AML-193 (cell line): ENCODE measurements at regions not wholly inside any gene's neighbourhood (a gene's known extent, or its start where the extent isn't known, plus 50 kb on each side); places are given as distances from the start of the nearest gene placed in this dataset.
A peak's percentile ranks its signal among the peaks of the same experiment; 100 is the strongest.

Experiments
- DNase-seq, 2 experiments: peaks; one replicate each; lab custom pipeline; 2025; lab: John Stamatoyannopoulos, UW

DNA sequence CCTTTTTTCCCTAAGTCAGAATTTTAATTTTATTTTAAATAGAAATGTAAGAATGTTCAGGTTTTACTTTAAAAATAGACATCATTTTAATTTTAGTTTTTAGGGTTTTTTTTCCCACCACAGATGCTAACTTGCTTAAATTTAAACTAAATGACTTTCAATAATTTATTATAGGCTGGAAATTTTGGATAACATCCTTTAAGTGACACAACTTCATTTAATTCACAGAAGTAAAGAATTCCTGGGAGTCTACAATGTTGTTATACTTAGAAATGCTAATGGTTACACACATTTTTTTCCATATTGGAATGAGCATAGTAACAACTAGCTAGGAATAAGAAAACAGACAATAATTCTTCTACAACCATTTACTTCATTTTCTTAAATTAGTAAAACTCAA, 90.5 kb upstream of the PDE10A start:
- DNase-seq, result no peak

GRCh38 chr6:165752451-165752850, 89.4 kb upstream of the PDE10A start:
- DNase-seq, result no peak

DNA sequence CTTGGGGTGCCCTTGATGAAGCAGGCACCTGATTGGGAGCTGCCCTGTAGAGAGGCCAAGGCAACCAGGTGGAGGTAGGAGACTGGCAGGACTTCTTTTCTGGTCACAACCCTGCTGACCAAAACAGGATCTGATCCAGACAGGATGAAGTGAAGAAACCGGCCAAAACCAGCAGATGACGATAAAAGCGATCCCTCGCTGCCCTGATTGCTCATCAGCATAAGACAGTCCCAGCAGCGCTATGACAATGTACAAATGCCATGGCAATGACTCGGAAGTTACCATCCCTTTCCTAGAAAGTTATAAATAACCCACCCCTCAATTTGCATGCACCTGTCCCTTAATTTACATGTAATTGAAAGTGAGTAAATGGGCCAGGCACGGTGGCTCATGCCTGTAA, 88.4 kb upstream of the PDE10A start:
- no peak for DNase-seq

- DNase-seq, result no peak
These were observed 86.1 kb upstream of the PDE10A start for GRCh38 chr6:165749163-165749562.

GRCh38 chr6:165748390-165748789, 85.3 kb upstream of the PDE10A start:
- DNase-seq, result no peak

GRCh38 chr6:165747963-165748362, 84.9 kb upstream of the PDE10A start:
- DNase-seq, result no peak

DNA sequence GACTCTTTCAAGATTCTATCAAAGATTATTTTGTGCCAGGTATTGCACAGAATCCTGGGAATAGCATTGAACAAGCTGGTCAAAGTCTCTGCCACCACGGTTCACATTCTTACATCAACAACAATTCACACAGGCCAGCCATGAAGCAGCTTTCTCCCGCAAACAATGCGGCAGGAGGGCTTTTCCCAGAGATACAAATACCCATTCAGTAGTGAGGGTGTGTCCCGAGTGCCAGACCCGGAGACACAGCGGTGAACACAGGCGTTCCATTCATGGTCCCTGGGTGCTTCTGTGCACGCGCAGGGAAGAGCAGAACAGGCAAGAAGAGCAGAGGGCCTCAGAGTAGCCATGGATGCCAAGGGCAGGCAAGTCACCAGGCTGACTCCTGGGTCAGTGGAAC, 83.3 kb upstream of the PDE10A start:
- no peak for DNase-seq

DNA sequence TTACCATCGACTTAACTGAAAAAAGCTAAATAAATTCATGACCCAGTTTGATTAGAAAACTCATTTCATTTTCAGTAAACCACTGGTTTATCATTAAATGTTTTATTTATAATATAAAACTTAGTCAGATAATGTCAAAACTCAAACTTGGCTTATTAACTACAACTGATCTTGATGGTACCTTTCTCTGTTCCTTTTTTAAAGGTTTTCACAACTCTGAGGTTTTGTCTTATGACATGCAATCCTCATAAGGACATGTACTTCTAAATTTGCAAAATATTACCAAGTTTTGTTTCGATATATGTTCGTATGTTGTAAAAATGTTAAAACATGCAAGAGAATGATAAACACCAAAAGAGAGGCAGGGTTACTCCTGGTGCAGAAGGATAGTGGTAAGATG, 82.5 kb upstream of the PDE10A start:
- no peak for DNase-seq

DNA sequence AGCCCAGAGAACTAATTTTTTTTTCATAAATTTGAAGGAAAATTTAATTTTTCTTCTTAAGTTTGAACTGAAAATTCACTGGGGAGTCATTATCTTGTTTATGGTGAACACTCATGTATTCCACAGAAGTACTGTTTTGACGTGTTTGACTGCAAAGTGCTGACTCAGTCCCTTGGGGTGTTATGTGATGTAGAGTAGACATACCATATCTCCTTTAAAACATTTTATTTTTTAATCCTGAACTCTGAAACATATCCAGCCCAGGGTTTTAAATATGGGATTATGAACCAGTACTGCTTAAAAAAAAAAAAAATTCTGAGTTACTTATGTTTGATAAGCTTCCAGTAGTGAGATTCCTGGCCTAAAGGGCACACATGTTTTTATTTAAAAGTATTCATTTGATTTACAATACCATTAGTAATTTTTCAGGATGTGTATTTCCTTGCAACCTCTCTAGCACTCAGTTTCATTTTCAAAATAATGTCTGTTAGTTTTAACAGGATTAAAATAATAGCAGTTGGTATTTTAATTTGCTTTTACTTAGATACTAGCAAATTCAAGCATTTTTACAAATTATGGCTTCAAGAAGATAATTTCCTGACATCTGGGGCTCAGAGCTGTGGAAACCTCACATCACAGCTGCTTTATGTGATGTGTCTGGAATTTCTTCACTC, 81.7 kb upstream of the PDE10A start:
- DNase-seq, result no peak

- DNase-seq, result no peak
These were observed 80.4 kb upstream of the PDE10A start for GRCh38 chr6:165743366-165743898.

- DNase-seq, result no peak
These were observed 79.0 kb upstream of the PDE10A start for GRCh38 chr6:165742047-165742446.

DNA sequence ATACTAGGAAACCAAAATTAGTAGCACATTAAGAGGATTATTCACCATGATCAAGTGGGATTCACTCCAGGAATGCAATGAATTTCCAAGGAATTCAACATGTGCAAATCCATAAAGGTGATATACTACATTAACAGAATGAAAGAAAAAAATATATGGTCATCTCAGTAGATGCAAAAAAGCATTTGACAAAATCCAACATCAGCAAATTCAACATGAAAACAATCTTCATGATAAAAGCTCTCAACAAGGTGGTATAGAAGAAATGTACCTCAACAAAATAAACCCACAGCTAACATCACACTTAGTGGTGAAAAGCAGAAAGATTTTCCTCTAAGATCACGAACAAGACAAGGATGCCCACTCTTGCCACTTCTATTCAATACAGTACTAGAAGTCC, 74.4 kb upstream of the PDE10A start:
- DNase-seq, result no peak

GRCh38 chr6:165735065-165735464, 72.0 kb upstream of the PDE10A start:
- DNase-seq, result no peak

DNA sequence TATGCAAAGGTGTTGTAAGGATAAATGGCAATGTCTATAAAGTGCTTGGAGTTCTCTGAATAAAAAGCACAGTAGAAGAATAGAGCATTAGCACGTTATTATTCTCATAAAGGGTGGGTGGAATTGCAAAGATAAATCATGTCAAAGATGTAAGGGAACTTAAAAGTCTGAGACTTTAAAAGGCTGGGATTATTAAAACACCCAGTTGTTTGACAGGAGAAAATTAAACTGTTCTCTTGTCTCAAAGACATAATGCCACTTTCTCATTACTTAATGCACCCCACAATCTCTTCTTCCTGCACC, 70.4 kb upstream of the PDE10A start:
- DNase-seq, result no peak

DNA sequence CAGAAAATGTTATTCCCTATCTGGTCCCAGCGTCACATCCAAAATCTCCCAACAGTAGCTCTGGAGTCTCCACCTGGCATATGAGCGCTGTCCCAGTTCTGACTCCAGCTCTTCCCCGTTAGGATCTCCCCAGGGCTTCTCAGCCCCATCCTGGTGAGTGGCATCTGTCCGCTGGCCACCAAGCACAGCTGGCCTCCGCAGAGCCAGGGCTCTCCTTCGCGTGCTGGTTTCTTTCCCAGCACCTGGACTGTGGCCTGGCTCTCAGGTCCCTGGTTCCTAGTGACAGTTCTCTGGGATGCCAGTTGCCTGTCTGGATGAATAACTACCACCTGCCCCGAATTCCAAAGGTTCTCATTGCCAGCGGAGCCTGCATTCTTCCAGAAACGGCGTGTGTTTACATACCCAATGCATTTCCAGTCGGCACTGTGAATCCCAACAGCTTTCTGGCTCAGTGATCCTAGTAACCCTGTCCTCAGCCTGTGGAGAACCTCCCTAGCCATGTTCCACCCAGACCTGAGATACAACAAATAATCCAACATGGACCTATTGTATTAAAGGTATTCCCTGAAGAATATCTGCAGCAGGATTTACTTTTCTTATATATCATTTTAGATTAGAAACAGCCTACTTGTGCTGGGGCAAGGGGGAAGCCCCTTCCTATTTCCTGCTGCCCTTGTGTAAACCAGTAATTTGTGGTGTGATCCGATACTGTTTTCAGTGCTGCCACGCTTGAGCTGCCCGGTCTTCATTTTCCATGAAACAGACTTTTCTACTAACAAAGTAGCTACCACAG, 69.9 kb upstream of the PDE10A start:
- no peak for DNase-seq

DNA sequence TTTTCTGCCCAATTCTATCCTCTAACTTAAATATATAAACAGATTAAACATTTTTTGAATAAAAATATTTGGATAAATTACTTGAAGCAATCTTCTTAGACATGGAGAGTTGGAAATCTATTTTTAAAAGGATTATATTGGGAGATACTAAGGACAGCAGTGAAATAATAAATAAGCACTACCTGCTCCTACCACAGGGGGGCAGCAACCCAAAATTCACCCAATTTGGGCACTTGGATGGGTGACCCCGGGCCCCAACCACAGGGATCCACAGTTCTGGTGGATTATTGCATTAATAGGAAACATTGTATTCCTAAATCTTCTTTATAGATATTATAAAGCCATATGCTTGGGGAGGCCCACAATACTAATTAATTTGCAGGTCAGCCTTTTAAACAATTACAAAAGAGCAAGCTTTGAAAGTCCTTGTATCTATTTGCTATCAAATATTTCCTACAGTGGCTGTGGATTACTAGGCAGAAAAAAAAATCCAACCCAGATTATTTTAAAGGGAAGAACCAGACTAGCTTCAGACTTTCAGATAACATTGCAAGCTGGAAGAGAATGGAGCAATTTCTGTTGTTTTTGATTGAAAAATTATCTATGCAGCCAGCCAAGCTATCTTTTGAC, 66.4 kb upstream of the PDE10A start:
- peak; percentile 28 to 34 for DNase-seq

DNA sequence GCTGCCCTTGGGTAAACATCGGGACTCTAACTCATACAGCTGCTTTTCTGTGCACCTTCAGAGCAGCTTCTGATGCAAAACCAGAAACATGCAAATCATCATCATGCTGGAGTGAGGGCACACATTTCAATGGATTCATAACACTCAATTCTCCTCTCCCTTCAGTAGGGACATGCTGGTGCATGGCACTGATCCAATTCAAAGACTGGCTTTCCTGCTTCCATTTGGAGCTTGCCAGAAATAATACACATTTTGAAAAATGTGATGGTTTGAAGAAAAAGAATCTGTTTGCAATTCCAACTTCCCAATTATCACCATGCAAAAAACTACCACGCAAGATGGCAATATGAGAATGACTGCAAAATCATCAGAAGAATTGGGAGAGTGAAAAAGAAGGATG, 65.2 kb upstream of the PDE10A start:
- no peak for DNase-seq

GRCh38 chr6:165726965-165727381, 63.9 kb upstream of the PDE10A start:
- DNase-seq, result no peak

DNA sequence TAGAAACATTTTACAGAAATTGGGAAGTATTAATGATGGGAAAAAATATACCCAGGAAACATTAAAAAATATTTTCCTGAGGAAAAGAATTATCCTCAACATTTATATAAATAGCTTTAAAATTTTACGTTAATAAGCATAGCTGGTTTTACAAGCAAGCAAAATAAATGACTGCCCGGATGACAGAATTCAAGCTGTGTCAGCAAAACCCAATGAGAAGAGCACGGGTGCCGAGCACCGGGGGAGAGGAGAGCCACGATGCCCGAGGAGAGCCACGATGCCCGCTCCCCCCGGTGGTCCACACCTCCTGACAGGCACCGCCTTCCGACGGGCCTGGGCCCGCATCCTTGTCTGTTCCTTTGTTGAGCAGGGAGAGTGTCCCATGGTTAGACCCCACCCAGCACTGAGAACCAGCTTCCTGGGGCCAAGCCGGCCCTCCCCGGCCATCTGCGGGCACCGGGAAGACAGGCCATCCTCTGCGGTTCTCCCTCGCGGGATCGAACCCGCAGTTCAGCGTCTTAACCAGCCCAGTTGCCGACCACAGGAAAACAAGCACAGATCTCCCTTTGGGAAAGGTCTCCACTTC, 63.3 kb upstream of the PDE10A start:
- no peak for DNase-seq

- DNase-seq, result no peak
These were observed 62.2 kb upstream of the PDE10A start for GRCh38 chr6:165725201-165725600.

GRCh38 chr6:165723326-165723725, 60.3 kb upstream of the PDE10A start:
- DNase-seq, result no peak

DNA sequence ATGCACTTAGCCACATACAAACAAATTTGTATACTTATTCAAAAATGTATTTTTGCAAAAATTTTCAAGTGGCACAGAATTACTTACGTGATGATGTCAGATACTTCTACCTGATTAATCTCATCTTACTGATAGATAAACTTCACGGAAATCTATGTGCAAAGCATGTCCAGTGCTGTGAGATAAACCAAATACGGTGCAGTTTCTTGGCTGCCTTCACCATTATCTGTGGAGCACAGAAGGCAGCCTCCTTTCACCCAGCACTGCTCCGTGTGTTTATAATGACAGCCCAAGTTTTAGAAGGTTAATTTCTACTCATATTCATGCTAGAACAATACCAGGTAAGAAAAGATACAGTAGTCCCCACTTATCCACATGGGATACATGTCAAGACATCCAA, 59.0 kb upstream of the PDE10A start:
- no peak for DNase-seq

DNA sequence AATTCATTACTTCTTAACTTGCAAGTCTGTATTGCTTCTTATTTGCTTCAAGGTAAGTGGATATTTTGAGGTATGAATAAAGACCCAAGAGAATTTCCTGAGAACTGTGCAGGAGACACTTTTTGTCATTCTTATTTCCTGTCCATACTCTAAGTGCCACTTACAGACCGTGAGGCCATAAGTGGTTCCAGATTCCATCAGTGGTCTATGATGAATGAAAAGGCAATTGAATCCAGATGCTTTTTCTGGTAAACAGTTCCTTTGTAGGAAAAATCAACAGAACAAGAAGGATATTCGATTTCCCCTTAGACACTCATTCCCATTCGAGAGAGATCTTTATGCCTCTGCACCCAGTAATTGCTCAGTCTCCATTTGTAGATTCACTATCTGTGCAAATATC, 58.3 kb upstream of the PDE10A start:
- DNase-seq, result no peak
